H1 (cell line): ENCODE measurements at regions not wholly inside any gene's neighbourhood (a gene's known extent, or its start where the extent isn't known, plus 50 kb on each side); places are given as distances from the start of the nearest gene placed in this dataset.

Experiments
- CTCF ChIA-PET: fragments of 300-600 bp; sonication (Branson Sonifier 250); formaldehyde crosslinking; loops from one replicate; lab custom pipeline; 2021; ENCODE audit not compliant: partially characterized antibody; lab: Charles Lee
- POLR2A ChIA-PET: fragments of 300-600 bp; sonication (Branson Sonifier 250); formaldehyde crosslinking; loops from one replicate; lab custom pipeline; 2021; ENCODE audit warnings: inconsistent platforms; ENCODE audit not compliant: partially characterized antibody; lab: Charles Lee
- DNase-seq, 2 experiments: peaks; one replicate each; pipeline versions ENCODE4 v3.0.0 to v3.0.0-alpha.2; 2010 to 2022; ENCODE audit warnings: low spot score in 2 of 2, low read depth in 1 of 2, mixed read lengths in 1 of 2
- FAIRE-seq: peaks from 2 replicates; lab custom pipeline; 2011; peaks lifted over from hg19 to GRCh38; lab: Jason Lieb, UNC
- H2AFZ ChIP-seq: 2 replicates; pipeline ENCODE4 v1.8.1; 2012; ENCODE audit warnings: low read length, inconsistent platforms
- H2AK5ac ChIP-seq: 2 replicates; pipeline ENCODE4 v1.6.1; 2013; ENCODE audit warnings: low read depth, low read length
- H2BK120ac ChIP-seq: replicated peaks from 2 replicates; pipeline ENCODE3; 2013; ENCODE audit warnings: low read depth, low read length, inconsistent platforms
- H2BK12ac ChIP-seq: 2 replicates; pipeline ENCODE4 v1.6.1; 2013; ENCODE audit warnings: low read depth, low read length
- H2BK15ac ChIP-seq: 2 replicates; pipeline ENCODE4 v1.6.1; 2013; ENCODE audit warnings: low read length
- H2BK20ac ChIP-seq: 2 replicates; pipeline ENCODE4 v1.6.1; 2013; ENCODE audit warnings: low read length
- H2BK5ac ChIP-seq: 2 replicates; pipeline ENCODE4 v1.6.1; 2013; ENCODE audit warnings: low read depth, low read length
- H3K14ac ChIP-seq: 2 replicates; pipeline ENCODE4 v1.6.1; 2013; ENCODE audit warnings: inconsistent platforms; ENCODE audit not compliant: insufficient read length
- H3K18ac ChIP-seq: 2 replicates; pipeline ENCODE4 v1.6.1; 2013; ENCODE audit warnings: low read length; ENCODE audit errors: extremely low read depth
- H3K23ac ChIP-seq: 2 replicates; pipeline ENCODE4 v1.6.1; 2013; ENCODE audit warnings: inconsistent platforms; ENCODE audit not compliant: insufficient read length
- H3K23me2 ChIP-seq: 2 replicates; pipeline ENCODE4 v1.6.1; 2013; ENCODE audit warnings: low read depth, low read length
- H3K27ac ChIP-seq: 2 replicates; pipeline ENCODE4 v1.6.1; 2011; ENCODE audit warnings: low read depth, low read length, inconsistent platforms
- H3K27me3 ChIP-seq, 4 experiments: replicated peaks in 1 of 4; 1 replicate in 1 of 4; 2 replicates in 3 of 4; pipeline versions ENCODE4 v1.6.1 to v1.8.1; 2011 to 2013; ENCODE audit warnings: low read length in 3 of 4, mild to moderate bottlenecking in 3 of 4, inconsistent platforms in 2 of 4, mixed read lengths in 2 of 4, moderate library complexity in 1 of 4; ENCODE audit not compliant: control insufficient read depth in 3 of 4, insufficient read depth in 3 of 4; ENCODE audit errors: extremely low read depth in 1 of 4
- H3K36me3 ChIP-seq, 4 experiments: 2 replicates each; pipeline versions ENCODE4 v1.6.1 to v1.8.1; 2011 to 2013; ENCODE audit warnings: mild to moderate bottlenecking in 4 of 4, low read length in 3 of 4, moderate library complexity in 2 of 4, control low read depth in 1 of 4, inconsistent platforms in 1 of 4; ENCODE audit not compliant: insufficient read depth in 4 of 4, control insufficient read depth in 2 of 4
- H3K4ac ChIP-seq: replicated peaks from 2 replicates; pipeline ENCODE3; 2013; ENCODE audit warnings: low read length, low read depth, mixed read lengths, inconsistent platforms; ENCODE audit not compliant: insufficient read length
- H3K4me1 ChIP-seq, 4 experiments: replicated peaks in 1 of 4; 1 replicate in 1 of 4; 2 replicates in 3 of 4; pipeline versions ENCODE4 v1.6.1 to v1.8.1; 2011 to 2013; ENCODE audit warnings: low read length in 3 of 4, inconsistent platforms in 2 of 4, mixed read lengths in 1 of 4; ENCODE audit not compliant: insufficient read depth in 4 of 4, control insufficient read depth in 3 of 4
- H3K4me2 ChIP-seq, 2 experiments: 2 replicates each; pipeline versions ENCODE4 v1.6.1 to v1.8.1; 2011 to 2013; ENCODE audit warnings: low read depth in 2 of 2, low read length in 2 of 2, control low read depth in 1 of 2, inconsistent platforms in 1 of 2, mild to moderate bottlenecking in 1 of 2; ENCODE audit not compliant: insufficient read depth in 1 of 2
- H3K4me3 ChIP-seq, 4 experiments: fragments of 200-600, 300-600 bp in 1 of 4; sonication (generic), shearing (Covaris generic), sonication (Bioruptor Twin) in 1 of 4; 2 replicates each; pipeline versions ENCODE4 v1.5.1 to v1.8.1; 2011 to 2016; ENCODE audit warnings: low read length in 4 of 4, low read depth in 3 of 4, control low read depth in 2 of 4, inconsistent platforms in 2 of 4, mild to moderate bottlenecking in 2 of 4, mixed read lengths in 1 of 4, moderate library complexity in 1 of 4; ENCODE audit not compliant: insufficient read depth in 2 of 4; ENCODE audit errors: extremely low read depth in 1 of 4
- H3K56ac ChIP-seq: replicated peaks from 2 replicates; pipeline ENCODE3; 2013; ENCODE audit warnings: low read depth, mild to moderate bottlenecking, mixed read lengths, low read length, inconsistent platforms; ENCODE audit not compliant: insufficient read length
- H3K79me1 ChIP-seq: 2 replicates; pipeline ENCODE4 v1.6.1; 2013; ENCODE audit warnings: low read depth, low read length, control low read depth
- H3K79me2 ChIP-seq, 2 experiments: 2 replicates each; pipeline versions ENCODE4 v1.6.1 to v1.8.1; 2012 to 2013; ENCODE audit warnings: low read length in 2 of 2, mild to moderate bottlenecking in 2 of 2, inconsistent platforms in 1 of 2; ENCODE audit not compliant: insufficient read depth in 2 of 2, control insufficient read depth in 1 of 2
- H3K9ac ChIP-seq, 4 experiments: replicated peaks in 1 of 4; 1 replicate in 1 of 4; 2 replicates in 3 of 4; pipeline versions ENCODE4 v1.6.1 to v1.8.1; 2011 to 2013; ENCODE audit warnings: low read depth in 3 of 4, low read length in 3 of 4, control low read depth in 2 of 4, mild to moderate bottlenecking in 2 of 4, moderate library complexity in 2 of 4, inconsistent platforms in 1 of 4; ENCODE audit errors: extremely low read depth in 1 of 4
- H3K9me3 ChIP-seq, 2 experiments: 2 replicates each; pipeline versions ENCODE4 v1.6.1 to v1.8.1; 2012 to 2013; ENCODE audit warnings: mild to moderate bottlenecking in 2 of 2, moderate library complexity in 2 of 2, control low read depth in 1 of 2, inconsistent platforms in 1 of 2, low read depth in 1 of 2, low read length in 1 of 2, mixed read lengths in 1 of 2; ENCODE audit not compliant: insufficient read depth in 2 of 2
- H4K20me1 ChIP-seq, 2 experiments: replicated peaks in 1 of 2; 2 replicates each; pipeline versions ENCODE3 to v1.8.1; 2011 to 2013; ENCODE audit warnings: inconsistent platforms in 2 of 2, low read length in 2 of 2, mild to moderate bottlenecking in 1 of 2; ENCODE audit not compliant: insufficient read depth in 2 of 2, control insufficient read depth in 1 of 2
- H4K5ac ChIP-seq: 2 replicates; pipeline ENCODE4 v1.6.1; 2013; ENCODE audit warnings: low read length, low read depth, mixed read lengths, inconsistent platforms; ENCODE audit not compliant: insufficient read length
- H4K8ac ChIP-seq: 2 replicates; pipeline ENCODE4 v1.8.0; 2013; ENCODE audit warnings: mild to moderate bottlenecking, moderate library complexity, low read length, inconsistent platforms; ENCODE audit not compliant: insufficient read depth; ENCODE audit errors: extremely low read depth
- H4K91ac ChIP-seq: replicated peaks from 2 replicates; pipeline ENCODE3; 2013; ENCODE audit warnings: low read length, mixed read lengths, inconsistent platforms; ENCODE audit not compliant: insufficient read length
- CEBPB ChIP-seq: IDR thresholded peaks from 2 replicates; pipeline ENCODE4 v1.6.1; 2012; ENCODE audit warnings: low read depth, low read length
- KDM5A ChIP-seq: fragments of 200-600 bp; IDR thresholded peaks from 2 replicates; pipeline ENCODE4 v1.7.1; 2012; ENCODE audit warnings: mild to moderate bottlenecking, low read length, inconsistent platforms, mixed read lengths
- SIRT6 ChIP-seq: IDR thresholded peaks from one replicate; pipeline ENCODE4 v1.7.1; 2012; ENCODE audit warnings: low read length, inconsistent platforms
- TAF1 ChIP-seq: IDR thresholded peaks from 2 replicates; pipeline ENCODE4 v1.6.1; 2011; ENCODE audit warnings: mild to moderate bottlenecking, low read depth, low read length
- WGBS, 2 experiments: shearing (Covaris generic) in 1 of 2; methylation state at CpG; one replicate each; pipeline versions ENCODE4 v1.1.6 to v1.1.7; 2013 to 2015; ENCODE audit warnings: low lambda C conversion rate in 2 of 2, mixed read lengths in 2 of 2, inconsistent platforms in 1 of 2, low coverage in 1 of 2, missing lambda C conversion rate in 1 of 2; ENCODE audit not compliant: insufficient replicate concordance in 2 of 2, insufficient coverage in 1 of 2, insufficient read length in 1 of 2; ENCODE audit errors: extremely low coverage in 1 of 2, missing lambda C conversion rate in 1 of 2; 5-methylcytosine and 5-hydroxymethylcytosine counted together
- TF ChIP-seq, protein P1 (sequence below): IDR thresholded peaks from 2 replicates; pipeline ENCODE4 v1.6.1; 2012; ENCODE audit warnings: inconsistent platforms

DNA sequence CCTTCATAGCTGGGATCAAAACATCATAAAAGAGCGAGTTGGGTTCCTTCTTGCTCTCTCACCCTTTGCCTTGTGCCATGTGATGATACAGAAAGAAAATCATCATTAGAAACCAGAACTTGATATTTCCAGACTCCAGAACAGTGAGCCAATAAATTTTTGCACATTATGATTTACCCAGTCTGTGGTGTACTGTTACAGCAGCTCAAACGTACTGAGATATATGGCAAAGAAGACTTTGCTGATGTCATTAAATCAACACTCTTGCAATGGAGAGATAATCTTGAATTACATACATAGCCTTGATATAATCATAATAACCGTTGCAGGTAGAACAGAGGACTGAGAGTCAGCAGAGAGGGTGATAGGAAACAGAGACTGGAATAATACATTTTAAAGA is 1271.6 kb downstream of the CDH12 start:
- Histone ChIP-seq H2AFZ (no peak overlapping the region), H2AK5ac (no peak overlapping the region), H2BK12ac (no peak overlapping the region), H2BK15ac (no peak overlapping the region), H3K27ac (no peak overlapping the region), H4K8ac (no peak overlapping the region), H3K9me3 (no peaks in the 10 kb centered on the region), H2BK20ac (no peak overlapping the region), H4K20me1 (no peaks in the 10 kb centered on the region), H3K4me1 (no peaks in the 10 kb centered on the region), H3K79me1 (no peaks in the 10 kb centered on the region), H3K56ac (no peak overlapping the region), H3K4me2 (no peak overlapping the region), H3K27me3 (no peaks in the 10 kb centered on the region), H2BK120ac (no peak overlapping the region), H3K14ac (no peak overlapping the region), H3K18ac (no peak overlapping the region), H4K5ac (no peak overlapping the region), H2BK5ac (no peak overlapping the region), H3K79me2 (no peaks in the 10 kb centered on the region), H3K36me3 (no peaks in the 10 kb centered on the region), H4K91ac (no peak overlapping the region), H3K23ac (no peak overlapping the region), H3K4me3 (no peak overlapping the region), H3K4ac (no peak overlapping the region), H3K23me2 (no peaks in the 10 kb centered on the region), H3K9ac (no peak overlapping the region)
- POLR2A ChIA-PET: no interaction called here
- 92% methylated on average over 3 of the region's 3 CpGs; no CpG with 5 or more reads in 1 of the 2 experiments for WGBS, 2 experiments
- FAIRE-seq: no peak
- CTCF ChIA-PET: no interaction called here
- TF ChIP-seq, protein P1, sequence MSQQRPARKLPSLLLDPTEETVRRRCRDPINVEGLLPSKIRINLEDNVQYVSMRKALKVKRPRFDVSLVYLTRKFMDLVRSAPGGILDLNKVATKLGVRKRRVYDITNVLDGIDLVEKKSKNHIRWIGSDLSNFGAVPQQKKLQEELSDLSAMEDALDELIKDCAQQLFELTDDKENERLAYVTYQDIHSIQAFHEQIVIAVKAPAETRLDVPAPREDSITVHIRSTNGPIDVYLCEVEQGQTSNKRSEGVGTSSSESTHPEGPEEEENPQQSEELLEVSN: no peak
- TF ChIP-seq TAF1 (no peak), SIRT6 (no peak), CEBPB (no peak), KDM5A (no peak)
- no peak for DNase-seq
